Thymus (tissue), 11 donors: ENCODE measurements at regions not wholly inside any gene's neighbourhood (a gene's known extent, or its start where the extent isn't known, plus 50 kb on each side); places are given as distances from the start of the nearest gene placed in this dataset.

Experiments used
- DNase-seq, 9 donors: peaks; one replicate each; pipeline ENCODE4 v3.0.0-alpha.2; 2013; ENCODE audit warnings: low spot score in 9 of 9, low read depth in 6 of 9, missing footprints in 1 of 9
- H3K27ac ChIP-seq, 2 donors: one replicate each; pipeline ENCODE4 v1.5.1; 2013; ENCODE audit warnings: control low read depth in 1 of 2, low read depth in 1 of 2, low read length in 1 of 2, mild to moderate bottlenecking in 1 of 2, moderate library complexity in 1 of 2
- H3K27me3 ChIP-seq, 2 donors: one replicate each; pipeline ENCODE4 v1.5.1; 2013; ENCODE audit warnings: low read length in 1 of 2; ENCODE audit not compliant: control insufficient read depth in 2 of 2, insufficient read depth in 1 of 2
- H3K36me3 ChIP-seq, 2 donors: one replicate each; pipeline ENCODE4 v1.5.1; 2013; ENCODE audit warnings: low read length in 1 of 2, mild to moderate bottlenecking in 1 of 2, moderate library complexity in 1 of 2; ENCODE audit not compliant: control insufficient read depth in 2 of 2, insufficient read depth in 2 of 2
- H3K4me1 ChIP-seq, 2 donors: one replicate each; pipeline ENCODE4 v1.5.1; 2013; ENCODE audit warnings: low read length in 2 of 2; ENCODE audit not compliant: control insufficient read depth in 2 of 2, insufficient read depth in 2 of 2
- H3K4me3 ChIP-seq, 2 donors: one replicate each; pipeline ENCODE4 v1.5.1; 2013; ENCODE audit warnings: low read length in 2 of 2, control low read depth in 1 of 2, mild to moderate bottlenecking in 1 of 2
- H3K9me3 ChIP-seq, 2 donors: one replicate each; pipeline ENCODE4 v1.5.1; 2013; ENCODE audit warnings: low read length in 1 of 2, mild to moderate bottlenecking in 1 of 2; ENCODE audit not compliant: control insufficient read depth in 2 of 2, insufficient read depth in 1 of 2
- WGBS: extraction: QIAGEN DNeasy Blood & Tissue Kit; methylation state at CpG from one replicate; pipeline ENCODE4 v1.1.7; 2013; 5-methylcytosine and 5-hydroxymethylcytosine counted together
- donor health status: healthy.

DNA sequence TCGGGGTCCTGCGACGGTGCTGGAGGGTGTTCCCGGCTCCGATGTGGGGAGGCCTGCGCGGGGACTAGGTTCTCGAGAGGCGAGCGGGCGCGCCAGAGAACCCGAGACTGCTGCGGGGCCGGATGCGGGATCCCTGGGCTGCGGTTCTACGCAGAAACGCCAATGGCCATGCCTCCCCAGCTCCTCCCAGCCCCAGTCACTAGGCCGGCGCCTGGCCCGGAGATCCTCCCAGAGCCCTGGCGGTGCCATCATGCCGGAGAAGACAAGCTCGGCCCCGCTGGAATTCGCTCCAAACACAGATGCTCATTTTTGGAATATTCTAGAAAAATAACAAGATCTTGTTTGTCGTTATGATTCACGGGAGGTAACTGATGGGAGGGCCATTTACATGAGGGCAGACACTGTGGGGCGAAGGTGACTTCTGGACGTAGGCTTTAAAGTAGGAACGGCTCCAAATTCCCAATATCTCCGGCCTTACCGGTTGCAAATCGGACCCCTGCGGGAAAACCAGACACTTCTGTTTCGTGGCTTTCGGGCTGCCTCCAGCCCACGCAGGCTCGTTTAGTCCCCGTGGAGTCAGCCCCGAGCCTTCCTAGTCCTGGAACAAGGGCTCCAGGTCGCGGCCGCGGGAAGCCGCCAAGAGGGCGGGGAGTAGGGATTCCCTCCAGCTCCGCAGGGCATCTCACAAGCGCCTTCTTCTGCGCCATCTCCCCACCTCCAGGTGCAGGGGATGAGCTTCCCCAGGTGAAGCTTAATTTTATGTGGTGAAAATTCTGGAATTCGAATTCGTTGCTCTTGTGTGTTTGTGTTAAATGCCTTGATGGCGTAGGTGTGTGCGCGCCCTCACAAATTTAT is 74.8 kb upstream of the POLG start:
- H3K27ac ChIP-seq = no peak overlapping the region
- H3K4me3 ChIP-seq = no peak overlapping the region
- H3K9me3 ChIP-seq = peaks cover 0 to 2% of the 10 kb centered on the region in 2 donors
- no peak for DNase-seq
- 9% methylated on average over 56 of the region's 56 CpGs for WGBS
- H3K4me1 ChIP-seq = peaks cover 0 to 5% of the 10 kb centered on the region in 2 donors
- peaks cover 94 to 100% of the 10 kb centered on the region in 2 donors for H3K27me3 ChIP-seq
- H3K36me3 ChIP-seq = no peaks in the 10 kb centered on the region

DNA sequence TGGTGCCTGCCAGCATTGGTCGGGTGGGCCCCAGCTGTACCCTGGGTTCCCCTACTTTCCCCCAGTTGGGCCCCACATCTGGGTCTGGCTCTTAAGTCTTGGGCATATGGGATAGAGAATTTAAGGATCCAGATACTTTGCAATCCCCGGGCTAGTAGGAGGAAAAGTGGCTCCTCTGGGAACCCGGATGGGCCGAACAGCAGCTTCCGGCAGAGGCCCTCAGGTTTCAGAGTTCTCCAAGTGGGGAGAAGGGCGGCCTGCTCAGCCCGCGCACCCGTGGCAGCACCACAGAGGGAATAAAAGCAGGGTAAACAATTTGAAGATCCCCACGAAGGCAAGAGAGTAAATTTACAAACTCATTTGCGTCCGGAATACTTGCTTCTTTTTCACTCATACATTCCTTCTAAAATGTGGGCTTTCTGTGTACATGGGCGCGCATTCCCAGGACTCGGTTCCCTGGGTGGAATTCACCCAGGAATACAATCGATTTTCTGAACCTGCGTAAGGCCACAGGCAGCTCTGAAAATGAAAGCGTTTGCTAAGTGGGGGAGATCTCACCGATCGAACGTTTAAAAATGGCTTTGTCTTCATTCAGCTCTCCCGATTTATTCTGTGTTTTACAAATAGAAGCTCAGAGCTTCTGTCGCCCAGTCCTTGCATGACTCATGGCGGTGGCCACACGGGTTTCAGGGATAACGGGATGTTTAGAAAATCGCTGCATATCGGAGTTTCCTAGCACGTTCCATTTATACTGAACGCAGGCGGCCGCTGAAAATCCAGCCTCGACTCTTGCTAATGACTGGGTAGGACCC is 74.0 kb upstream of the POLG start:
- peak overlapping the region in 1 of 2 donors; percentile 4 for H3K4me3 ChIP-seq
- peaks cover 93 to 100% of the 10 kb centered on the region in 2 donors for H3K27me3 ChIP-seq
- H3K9me3 ChIP-seq = peaks cover 0 to 2% of the 10 kb centered on the region in 2 donors
- H3K27ac ChIP-seq = no peak overlapping the region
- no peaks in the 10 kb centered on the region for H3K36me3 ChIP-seq
- no peak for DNase-seq
- H3K4me1 ChIP-seq = peaks cover 0 to 5% of the 10 kb centered on the region in 2 donors
- 5% methylated on average over 33 of the region's 33 CpGs for WGBS

DNA sequence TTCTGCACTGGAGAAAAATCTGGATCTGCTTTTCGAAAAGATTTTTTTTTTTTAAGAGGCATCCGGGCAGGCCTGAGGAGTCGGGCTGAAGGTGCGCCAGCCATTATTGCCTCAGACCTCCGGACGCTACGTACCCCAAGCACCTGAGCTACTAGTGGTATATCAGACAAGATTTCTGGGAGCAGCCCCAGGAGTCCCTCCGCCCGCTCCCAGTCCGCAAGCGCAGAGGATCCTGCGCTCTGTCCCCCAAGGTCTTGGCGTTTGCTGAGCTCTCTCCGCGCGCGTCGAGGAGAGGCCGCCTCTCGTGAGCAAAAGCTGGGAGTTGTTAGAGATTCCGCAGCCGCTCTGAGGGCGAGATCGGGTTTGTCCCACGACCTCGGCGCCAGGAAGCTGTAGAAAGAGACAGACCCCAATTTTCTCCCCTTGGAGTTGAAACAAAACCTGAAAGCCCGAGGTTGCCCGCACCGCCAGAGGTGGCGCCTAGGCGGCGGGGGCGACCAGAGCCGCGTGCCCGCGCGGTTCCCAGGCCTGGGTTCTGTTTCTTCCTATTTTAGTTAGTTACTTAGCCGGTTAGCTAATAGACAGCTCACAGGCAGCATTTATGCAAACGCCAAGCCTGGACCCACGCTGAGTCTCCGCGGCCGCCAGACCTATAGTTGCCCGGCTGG is 72.5 kb upstream of the POLG start:
- Histone ChIP-seq H3K9me3 (peaks cover 0 to 2% of the 10 kb centered on the region in 2 donors), H3K4me3 (no peak overlapping the region), H3K27ac (no peak overlapping the region), H3K36me3 (no peaks in the 10 kb centered on the region), H3K27me3 (peaks cover 91 to 100% of the 10 kb centered on the region in 2 donors), H3K4me1 (peaks cover 0 to 5% of the 10 kb centered on the region in 2 donors)
- WGBS = 4% methylated on average over 46 of the region's 46 CpGs
- DNase-seq = no peak

DNA sequence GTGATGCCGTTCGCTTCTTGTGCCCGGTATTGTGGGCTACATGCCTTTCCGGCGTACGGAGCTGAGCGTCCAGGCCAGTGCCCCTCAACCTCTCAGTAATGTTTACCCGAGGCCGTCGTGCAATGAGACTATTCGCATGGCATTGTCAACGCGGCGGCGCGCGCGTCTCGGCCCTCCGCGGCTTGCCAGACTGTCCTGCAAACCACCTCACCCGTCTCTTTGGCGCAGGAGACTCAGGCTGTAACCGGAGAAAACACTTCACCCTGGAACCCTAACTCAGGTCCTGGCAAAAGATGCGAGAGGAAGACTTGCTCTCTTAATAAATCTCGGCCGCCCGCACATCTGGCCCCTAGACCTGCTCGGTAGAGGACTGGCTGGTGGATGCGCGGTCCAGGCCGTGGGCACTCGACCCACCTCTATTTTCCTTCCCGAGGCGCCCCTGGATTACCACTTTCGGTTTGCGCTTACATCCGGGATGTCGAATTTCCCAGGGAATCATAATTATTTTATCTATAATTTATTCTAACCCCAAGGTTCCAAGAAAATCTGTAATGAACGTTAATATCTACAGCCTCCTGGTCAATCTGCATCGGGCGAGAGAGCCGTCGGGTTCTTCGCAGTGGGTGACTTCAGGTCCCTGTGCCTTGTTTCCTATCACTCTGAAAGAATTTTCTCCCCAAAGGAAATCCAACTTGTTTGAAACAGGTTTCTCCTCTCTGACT is 71.8 kb upstream of the POLG start:
- peaks cover 91 to 100% of the 10 kb centered on the region in 2 donors for H3K27me3 ChIP-seq
- no peak for DNase-seq
- peaks cover 0 to 2% of the 10 kb centered on the region in 2 donors for H3K9me3 ChIP-seq
- H3K27ac ChIP-seq = no peak overlapping the region
- peaks cover 0 to 5% of the 10 kb centered on the region in 2 donors for H3K4me1 ChIP-seq
- H3K36me3 ChIP-seq = no peaks in the 10 kb centered on the region
- WGBS = 5% methylated on average over 45 of the region's 45 CpGs
- H3K4me3 ChIP-seq = no peak overlapping the region

DNA sequence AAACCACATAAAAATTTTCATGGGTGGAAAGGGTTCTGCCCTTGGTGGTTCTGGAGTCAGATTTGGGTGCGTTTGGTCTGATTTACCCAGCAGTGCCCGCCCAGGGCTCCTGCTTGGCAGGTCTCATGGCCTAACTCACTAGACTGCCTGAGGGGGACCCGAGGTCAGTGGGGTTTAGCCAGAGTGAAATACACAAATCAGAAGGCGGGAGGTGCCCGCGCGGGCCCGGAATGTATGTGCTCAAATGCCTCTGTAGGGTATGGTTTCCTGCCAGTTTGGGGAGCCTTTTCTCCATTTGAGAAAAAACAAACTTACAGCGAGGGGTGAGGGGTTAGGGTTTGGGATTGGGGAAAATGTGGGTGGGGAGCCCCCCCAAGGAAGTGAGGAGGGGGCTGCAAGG is 70.9 kb upstream of the POLG start:
- 13% methylated on average over 9 of the region's 9 CpGs for WGBS
- Histone ChIP-seq H3K36me3 (no peaks in the 10 kb centered on the region), H3K4me3 (no peak overlapping the region), H3K27me3 (peaks cover 88 to 100% of the 10 kb centered on the region in 2 donors), H3K9me3 (peaks cover 0 to 2% of the 10 kb centered on the region in 2 donors), H3K27ac (no peak overlapping the region), H3K4me1 (peaks cover 0 to 5% of the 10 kb centered on the region in 2 donors)
- DNase-seq = no peak

DNA sequence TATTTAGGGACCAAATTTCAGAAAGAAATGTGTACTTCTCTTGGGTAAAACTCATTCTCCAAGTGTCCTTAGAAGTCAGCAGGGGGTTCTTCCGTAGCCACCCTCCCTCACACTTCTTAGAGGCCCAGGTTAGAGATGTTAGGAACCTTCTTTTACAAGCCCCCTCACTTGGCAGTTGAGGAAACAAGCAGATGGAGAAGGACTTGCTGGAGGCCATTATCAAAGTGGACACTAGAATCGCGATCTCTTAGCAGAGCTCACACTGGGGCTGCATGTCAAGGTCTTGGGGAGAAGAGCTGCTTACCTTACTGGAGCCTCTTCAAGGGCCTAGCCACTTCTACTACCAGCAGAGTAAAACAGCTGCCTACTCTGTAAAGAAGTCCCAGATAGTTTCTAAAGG is 69.4 kb upstream of the POLG start:
- Histone ChIP-seq H3K4me1 (peaks cover 6 to 9% of the 10 kb centered on the region in 2 donors), H3K4me3 (no peak overlapping the region), H3K36me3 (no peaks in the 10 kb centered on the region), H3K9me3 (peaks cover 0 to 4% of the 10 kb centered on the region in 2 donors), H3K27me3 (peaks cover 89 to 100% of the 10 kb centered on the region in 2 donors), H3K27ac (no peak overlapping the region)
- WGBS = 28% methylated on average over 3 of the region's 3 CpGs
- DNase-seq = no peak

DNA sequence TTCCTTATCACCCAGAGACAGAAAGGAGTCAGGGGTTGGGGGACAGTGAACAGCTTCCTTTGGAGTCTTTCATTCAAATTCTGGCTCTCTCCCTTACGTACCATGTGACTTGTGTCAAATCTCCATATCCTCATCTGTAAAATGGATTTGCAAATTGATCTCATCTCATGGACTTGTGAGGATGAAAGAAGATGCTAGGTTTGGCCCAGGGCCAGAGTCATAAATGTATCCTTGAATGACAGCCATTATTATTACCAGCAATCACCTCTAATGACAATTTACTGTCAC is 67.8 kb upstream of the POLG start:
- H3K27me3 ChIP-seq = peaks cover 87 to 100% of the 10 kb centered on the region in 2 donors
- no peak overlapping the region for H3K27ac ChIP-seq
- H3K36me3 ChIP-seq = no peaks in the 10 kb centered on the region
- H3K9me3 ChIP-seq = peaks cover under 1 to 2% of the 10 kb centered on the region in 2 donors
- peaks cover 6 to 9% of the 10 kb centered on the region in 2 donors for H3K4me1 ChIP-seq
- WGBS = 30% methylated on average over 1 of the region's 1 CpG
- H3K4me3 ChIP-seq = no peak overlapping the region
- no peak for DNase-seq

DNA sequence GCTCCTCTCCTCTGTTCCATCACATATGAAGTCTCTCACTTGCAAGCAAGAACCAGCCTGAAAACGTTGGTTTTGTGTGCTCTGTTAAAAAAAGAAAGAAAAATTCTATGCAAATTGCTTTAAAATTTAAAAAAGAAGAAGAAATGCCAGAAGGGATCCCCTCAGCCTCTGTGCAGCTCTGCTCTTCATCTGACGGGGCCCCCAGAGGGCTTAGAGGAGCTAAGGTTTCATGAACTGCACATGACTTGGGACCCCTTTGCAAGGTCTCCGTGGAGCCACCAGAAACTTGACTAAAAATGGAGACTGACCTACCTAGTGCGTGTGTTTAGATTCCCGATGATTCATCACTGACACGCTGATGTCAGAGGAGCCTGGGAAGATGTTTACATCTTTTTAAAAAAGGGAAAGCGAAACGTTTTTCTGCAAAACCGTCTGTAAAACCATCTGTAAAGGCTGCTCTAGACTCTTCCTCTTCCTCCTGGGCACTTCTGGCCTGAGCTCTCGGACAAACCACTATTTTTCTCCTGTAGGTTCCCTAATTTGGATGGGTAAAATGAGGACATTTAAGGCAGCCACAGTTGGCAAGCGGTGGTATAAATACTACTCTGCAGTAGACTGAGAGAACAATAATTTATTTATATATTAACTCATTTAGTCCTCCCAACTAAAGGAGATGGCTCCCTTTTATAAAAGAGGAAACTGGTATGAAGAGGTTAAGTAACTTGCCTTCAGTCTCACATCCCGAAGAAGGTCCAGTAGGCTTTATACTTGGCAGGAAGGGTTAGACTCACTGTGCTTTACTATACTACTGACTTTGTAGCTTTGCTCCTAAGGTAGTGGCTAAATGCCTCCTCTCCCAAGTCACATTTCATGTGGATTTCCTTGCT is 67.2 kb upstream of the POLG start:
- Histone ChIP-seq H3K4me3 (no peak overlapping the region), H3K36me3 (no peaks in the 10 kb centered on the region), H3K9me3 (peaks cover 4 to 5% of the 10 kb centered on the region in 2 donors), H3K4me1 (peaks cover 4 to 6% of the 10 kb centered on the region in 2 donors), H3K27ac (no peak overlapping the region), H3K27me3 (peaks cover 86 to 100% of the 10 kb centered on the region in 2 donors)
- 11% methylated on average over 12 of the region's 12 CpGs for WGBS
- DNase-seq = no peak
